ENCODE measurements at regions not wholly inside any gene's neighbourhood (a gene's known extent, or its start where the extent isn't known, plus 50 kb on each side); places are given as distances from the start of the nearest gene placed in this dataset.

DNA sequence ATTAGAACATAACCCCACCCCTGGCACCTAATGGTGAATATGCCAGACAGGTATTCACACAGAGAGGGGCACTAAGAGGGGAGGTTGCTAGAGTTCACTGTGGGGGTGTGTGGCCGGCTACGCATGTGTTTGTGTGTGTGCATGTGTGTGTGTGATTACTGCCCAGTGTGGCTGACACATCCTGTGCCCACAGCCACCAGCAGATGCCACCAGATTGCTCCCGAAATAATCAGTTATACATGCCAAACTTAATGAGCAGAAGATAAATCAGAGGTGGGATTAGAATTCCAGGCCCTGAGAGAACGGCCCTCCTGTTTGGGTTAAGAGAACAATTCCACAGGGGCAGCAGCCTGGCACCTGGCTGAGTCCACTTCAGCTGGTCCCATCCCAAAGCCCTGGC lies 91.8 kb upstream of the TBCA start:
- TF ChIP-seq, protein P1, sequence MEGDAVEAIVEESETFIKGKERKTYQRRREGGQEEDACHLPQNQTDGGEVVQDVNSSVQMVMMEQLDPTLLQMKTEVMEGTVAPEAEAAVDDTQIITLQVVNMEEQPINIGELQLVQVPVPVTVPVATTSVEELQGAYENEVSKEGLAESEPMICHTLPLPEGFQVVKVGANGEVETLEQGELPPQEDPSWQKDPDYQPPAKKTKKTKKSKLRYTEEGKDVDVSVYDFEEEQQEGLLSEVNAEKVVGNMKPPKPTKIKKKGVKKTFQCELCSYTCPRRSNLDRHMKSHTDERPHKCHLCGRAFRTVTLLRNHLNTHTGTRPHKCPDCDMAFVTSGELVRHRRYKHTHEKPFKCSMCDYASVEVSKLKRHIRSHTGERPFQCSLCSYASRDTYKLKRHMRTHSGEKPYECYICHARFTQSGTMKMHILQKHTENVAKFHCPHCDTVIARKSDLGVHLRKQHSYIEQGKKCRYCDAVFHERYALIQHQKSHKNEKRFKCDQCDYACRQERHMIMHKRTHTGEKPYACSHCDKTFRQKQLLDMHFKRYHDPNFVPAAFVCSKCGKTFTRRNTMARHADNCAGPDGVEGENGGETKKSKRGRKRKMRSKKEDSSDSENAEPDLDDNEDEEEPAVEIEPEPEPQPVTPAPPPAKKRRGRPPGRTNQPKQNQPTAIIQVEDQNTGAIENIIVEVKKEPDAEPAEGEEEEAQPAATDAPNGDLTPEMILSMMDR (conservative IDR thresholded peaks at IDR 0.05; ENCODE audit: low read length): no peak
- TF ChIP-seq EZH2phosphoT487 (IDR thresholded peaks at IDR 0.05; ENCODE audit: borderline replicate concordance, low read depth, low read length): no peak

Measured in OCI-LY7 (cell line).